LNCAP (cell line): ENCODE measurements at regions not wholly inside any gene's neighbourhood (a gene's known extent, or its start where the extent isn't known, plus 50 kb on each side); places are given as distances from the start of the nearest gene placed in this dataset.

Experiments
- CTCF ChIP-seq: fragments of 450-650 bp; IDR thresholded peaks from 2 replicates; pipeline ENCODE4 v1.5.1; 2017; ENCODE audit warnings: mild to moderate bottlenecking

- no peak for TF ChIP-seq CTCF
Observed at GRCh38 chr5:60410427-60410826, 289.5 kb downstream of the DEPDC1B start.

- TF ChIP-seq CTCF: no peak
Observed at GRCh38 chr5:60404171-60404570, 295.8 kb downstream of the DEPDC1B start.

GRCh38 chr5:60403343-60404006, 296.5 kb downstream of the DEPDC1B start:
- TF ChIP-seq CTCF: no peak

- TF ChIP-seq CTCF: no peak
Observed at GRCh38 chr5:60402161-60402785, 297.7 kb downstream of the DEPDC1B start.

GRCh38 chr5:60401526-60401925, 298.4 kb downstream of the DEPDC1B start:
- no peak for TF ChIP-seq CTCF

- no peak for TF ChIP-seq CTCF
Observed at GRCh38 chr5:60399507-60399906, 300.5 kb downstream of the DEPDC1B start.

- TF ChIP-seq CTCF: no peak
Observed at GRCh38 chr5:60395712-60396329, 304.1 kb downstream of the DEPDC1B start.
